ENCODE measurements at regions not wholly inside any gene's neighbourhood (a gene's known extent, or its start where the extent isn't known, plus 50 kb on each side); places are given as distances from the start of the nearest gene placed in this dataset.

DNA sequence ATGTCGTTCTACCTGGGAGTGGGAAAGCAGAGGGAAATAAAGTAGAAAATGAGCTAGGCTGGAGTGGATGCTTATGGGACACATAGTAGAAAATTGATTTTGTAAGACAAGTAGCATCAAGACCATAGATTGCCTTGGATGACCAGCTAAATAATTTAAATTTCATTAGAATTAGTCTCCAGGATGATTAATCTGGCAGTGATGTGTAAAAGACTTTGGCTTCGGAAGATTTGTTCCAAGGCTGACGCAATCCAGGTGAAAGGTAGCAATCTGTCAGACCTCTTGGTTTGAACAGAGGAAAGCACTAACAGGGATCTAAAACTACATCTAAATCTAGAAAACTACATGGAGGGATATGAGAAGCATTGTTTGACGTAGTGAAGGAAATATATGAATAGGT, 236.5 kb downstream of the ARL4A start:
- TF ChIP-seq, protein P1, sequence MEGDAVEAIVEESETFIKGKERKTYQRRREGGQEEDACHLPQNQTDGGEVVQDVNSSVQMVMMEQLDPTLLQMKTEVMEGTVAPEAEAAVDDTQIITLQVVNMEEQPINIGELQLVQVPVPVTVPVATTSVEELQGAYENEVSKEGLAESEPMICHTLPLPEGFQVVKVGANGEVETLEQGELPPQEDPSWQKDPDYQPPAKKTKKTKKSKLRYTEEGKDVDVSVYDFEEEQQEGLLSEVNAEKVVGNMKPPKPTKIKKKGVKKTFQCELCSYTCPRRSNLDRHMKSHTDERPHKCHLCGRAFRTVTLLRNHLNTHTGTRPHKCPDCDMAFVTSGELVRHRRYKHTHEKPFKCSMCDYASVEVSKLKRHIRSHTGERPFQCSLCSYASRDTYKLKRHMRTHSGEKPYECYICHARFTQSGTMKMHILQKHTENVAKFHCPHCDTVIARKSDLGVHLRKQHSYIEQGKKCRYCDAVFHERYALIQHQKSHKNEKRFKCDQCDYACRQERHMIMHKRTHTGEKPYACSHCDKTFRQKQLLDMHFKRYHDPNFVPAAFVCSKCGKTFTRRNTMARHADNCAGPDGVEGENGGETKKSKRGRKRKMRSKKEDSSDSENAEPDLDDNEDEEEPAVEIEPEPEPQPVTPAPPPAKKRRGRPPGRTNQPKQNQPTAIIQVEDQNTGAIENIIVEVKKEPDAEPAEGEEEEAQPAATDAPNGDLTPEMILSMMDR (IDR thresholded peaks at IDR 0.05; ENCODE audit: low read depth, low read length, poor library complexity, severe bottlenecking), result no peak
- TF ChIP-seq EZH2phosphoT487 (IDR thresholded peaks at IDR 0.05; ENCODE audit: borderline replicate concordance, low read length), result no peak

Data from DOHH2 (cell line).